Stimulated activated CD4-positive, alpha-beta T cell treated with anti-CD3 and anti-CD28 coated beads, Interleukin-2, amount 100 ng/mL, for 4 hours (primary cell): ENCODE measurements at regions not wholly inside any gene's neighbourhood (a gene's known extent, or its start where the extent isn't known, plus 50 kb on each side); places are given as distances from the start of the nearest gene placed in this dataset.

ENCODE experiments used
- DNase-seq: peaks from one replicate; pipeline ENCODE4 v3.0.0-alpha.2; 2020; ENCODE audit warnings: low read depth

- no peak for DNase-seq
Observed at GRCh38 chr21:28233536-28234220, 759.0 kb downstream of the LTN1 start.

- no peak for DNase-seq
Observed at GRCh38 chr21:28230559-28230958, 762.1 kb downstream of the LTN1 start.

DNA sequence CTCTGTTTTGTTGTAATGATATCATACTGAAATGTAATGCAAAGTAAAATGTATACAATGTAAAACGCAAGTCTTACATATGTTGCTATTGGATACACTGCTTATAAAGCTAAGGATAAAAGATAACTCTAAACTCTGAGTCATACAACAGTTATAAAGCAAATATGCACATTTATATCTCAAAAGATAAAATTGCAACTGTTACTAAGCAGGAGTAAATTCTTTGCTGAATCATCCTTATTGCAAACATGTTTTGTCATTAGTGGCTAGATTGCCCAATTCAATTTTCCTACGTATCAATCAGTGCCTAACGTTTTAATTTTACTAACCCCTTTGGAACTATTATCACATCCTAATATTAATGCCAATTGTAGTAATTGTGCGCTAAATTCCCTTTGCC lies 762.9 kb downstream of the LTN1 start:
- no peak for DNase-seq

- DNase-seq = no peak
Observed at GRCh38 chr21:28228636-28228995, 764.1 kb downstream of the LTN1 start.

DNA sequence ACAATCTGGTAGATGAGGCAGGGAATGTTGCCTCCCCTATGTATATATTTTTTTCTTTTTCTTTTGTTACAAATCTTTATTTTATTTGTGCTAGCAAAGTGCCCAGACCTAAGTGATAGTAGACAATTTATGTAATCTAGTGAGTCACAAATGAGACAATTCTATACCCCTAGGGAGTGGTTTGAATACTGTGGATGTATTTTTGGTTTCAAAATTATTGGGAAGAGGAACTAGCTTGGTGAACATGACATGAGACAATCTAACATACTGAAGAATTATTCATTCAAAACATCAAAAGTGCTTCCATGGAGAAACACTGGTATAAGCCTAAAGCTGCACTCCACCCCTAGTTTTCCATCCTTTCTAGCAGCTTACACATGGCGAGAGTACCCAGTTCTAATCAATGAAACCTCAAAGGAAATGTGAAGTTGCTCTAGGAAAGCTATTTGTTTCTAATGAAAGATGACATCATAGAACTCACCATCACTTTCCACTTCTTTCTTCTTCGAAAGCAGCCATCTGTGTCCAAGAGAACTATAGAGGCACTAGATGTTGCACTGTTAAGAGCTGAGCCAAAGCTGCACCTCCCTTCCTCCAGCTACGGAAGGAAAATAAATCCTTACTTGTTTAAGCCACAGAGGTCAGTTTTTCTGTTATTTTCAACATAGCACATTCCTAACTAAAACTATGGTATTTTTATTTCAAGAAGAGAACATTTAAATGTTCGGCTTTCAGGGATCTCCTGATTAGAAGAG lies 764.6 kb downstream of the LTN1 start:
- DNase-seq = no peak

DNA sequence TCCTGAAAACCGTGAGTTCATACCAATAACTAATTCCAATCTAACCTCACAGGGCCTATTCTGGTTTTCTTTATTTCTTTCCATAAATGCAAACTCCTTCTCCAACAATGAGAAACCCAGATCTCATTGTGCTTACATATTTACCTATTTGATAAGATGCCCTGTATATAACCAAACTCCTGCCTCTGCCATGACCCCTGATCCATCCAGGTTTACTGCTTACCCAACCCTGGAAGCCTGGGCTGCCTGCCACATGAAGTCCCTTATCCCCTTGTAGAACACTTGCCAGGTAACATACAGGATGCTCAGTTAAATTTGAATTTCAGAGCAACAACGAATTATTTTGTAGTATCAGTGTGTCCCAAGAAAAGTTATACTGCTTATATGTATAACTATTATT lies 766.1 kb downstream of the LTN1 start:
- DNase-seq = no peak

- no peak for DNase-seq
Observed at GRCh38 chr21:28224191-28224726, 768.4 kb downstream of the LTN1 start.

DNA sequence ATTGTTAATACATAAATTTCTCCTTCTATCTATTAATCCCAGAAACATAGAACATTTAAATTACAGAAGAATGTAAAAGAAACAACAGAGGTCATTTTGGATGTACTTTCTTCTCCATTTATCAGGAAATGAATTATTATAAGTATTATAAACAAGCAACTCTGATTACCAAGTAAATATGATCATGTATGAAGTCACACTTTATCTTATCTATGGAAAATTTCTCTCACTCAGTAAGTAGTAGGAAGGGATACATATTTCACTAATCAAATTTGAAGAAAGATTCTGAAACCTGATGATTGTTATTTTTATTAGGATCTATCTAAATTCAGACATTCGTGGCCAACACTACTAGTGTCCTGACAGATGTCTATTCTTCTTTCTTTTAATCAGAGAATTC lies 770.7 kb downstream of the LTN1 start:
- DNase-seq = no peak

DNA sequence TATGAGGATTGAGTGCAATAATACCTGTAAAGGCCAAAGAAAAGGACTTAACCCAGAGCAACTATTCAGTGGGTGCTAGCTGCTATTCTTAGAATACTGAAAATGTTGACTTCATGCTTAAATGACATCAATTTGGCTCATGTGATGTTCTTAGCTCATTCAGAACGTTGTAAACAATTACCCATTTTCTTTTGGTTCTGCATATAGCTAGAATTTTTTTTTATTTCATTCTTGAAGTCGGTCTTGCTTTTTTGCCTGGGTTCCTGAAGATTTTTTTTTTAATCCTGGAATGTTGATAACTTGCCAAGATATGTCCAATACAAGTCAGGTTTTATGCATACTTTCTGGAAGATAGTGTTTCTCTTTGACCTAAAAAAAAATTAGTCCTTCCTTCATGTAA lies 772.0 kb downstream of the LTN1 start:
- DNase-seq = no peak

- DNase-seq = no peak
Observed at GRCh38 chr21:28216976-28217523, 775.6 kb downstream of the LTN1 start.

DNA sequence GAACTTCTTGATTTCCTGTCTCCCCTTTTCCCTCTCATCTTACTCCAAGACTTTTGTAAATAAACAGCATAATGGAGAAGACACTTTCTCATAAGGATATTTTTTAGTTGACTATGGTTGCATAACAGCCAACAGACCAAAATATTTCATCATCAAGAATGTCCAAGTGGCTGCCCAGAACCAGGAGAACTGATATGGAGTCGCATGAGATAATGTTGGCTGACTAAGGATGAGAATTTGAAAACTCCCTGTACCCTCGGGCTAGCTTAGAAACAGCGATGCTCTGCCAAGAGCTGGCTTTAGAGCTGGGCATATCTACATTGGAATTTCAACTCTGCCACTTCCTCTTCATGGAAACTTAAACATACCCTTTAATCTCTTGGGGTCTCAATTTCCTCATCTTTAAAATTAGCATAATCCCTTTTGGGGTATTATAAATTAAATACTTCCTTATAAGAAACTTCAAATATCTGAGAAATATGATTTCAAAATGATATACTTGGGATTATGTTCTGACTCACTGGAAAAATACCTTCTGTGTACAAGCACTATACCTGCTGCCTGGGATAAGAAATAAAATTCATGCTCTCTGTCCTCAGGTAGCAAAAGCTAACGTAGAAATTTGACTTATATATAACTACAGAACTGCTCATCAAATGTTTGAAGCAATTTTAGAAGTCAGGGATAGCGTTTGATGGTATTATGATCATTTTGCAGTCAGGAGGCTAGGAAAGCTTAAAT lies 777.3 kb downstream of the LTN1 start:
- DNase-seq = no peak

DNA sequence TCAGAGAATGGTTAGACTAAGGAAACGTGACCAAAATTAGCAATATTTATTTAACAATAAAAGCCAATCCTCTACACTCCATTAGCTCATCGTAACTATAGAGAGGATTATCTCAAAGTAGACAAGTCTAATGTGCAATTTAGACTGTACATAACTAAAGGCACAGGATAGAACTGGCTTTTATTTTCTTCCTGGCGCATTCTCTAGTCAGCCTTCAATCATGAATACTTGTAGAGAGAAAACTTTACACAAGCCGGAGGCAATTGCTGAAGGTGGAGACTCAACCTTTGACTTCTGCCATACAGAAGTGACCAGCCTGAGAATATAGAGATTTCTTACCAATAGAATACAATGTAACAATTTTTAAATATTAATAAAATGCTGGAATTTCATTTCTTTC lies 777.9 kb downstream of the LTN1 start:
- no peak for DNase-seq

GRCh38 chr21:28213261-28213660 lies 779.4 kb downstream of the LTN1 start:
- no peak for DNase-seq

- DNase-seq = no peak
Observed at GRCh38 chr21:28212061-28212460, 780.6 kb downstream of the LTN1 start.

DNA sequence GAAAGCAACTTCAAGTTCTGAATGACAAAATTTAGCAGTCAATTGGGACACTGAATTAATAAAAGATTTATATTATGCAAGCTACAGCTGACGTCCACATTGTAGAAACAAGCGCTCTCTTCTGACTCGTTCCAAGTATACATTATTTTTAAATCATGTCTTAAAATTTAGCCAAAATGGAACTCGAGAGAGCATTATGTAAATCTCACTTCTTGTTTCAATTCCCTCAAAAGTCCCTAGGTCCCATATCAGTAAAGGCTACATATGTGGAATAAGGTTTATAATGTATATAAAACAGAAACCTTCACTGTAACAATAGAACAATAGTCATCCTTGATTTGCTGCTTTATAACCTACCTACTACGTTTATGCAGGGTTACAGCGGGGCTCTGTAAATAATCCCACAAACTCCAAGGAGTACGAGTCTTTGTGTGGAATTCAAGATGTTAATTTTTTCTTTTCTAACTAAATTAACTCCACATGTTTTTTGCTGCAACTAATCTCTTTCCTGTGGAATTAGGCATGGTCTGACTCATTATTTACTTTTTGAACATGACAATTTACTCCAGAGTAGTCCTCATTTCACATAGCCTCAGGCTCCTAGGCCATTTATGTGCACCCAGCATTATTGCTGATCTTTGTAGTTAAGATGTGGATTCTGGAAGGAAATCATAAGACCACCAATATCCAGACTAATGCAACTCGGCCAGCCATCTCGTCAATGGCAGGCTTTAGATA lies 785.1 kb downstream of the LTN1 start:
- no peak for DNase-seq

DNA sequence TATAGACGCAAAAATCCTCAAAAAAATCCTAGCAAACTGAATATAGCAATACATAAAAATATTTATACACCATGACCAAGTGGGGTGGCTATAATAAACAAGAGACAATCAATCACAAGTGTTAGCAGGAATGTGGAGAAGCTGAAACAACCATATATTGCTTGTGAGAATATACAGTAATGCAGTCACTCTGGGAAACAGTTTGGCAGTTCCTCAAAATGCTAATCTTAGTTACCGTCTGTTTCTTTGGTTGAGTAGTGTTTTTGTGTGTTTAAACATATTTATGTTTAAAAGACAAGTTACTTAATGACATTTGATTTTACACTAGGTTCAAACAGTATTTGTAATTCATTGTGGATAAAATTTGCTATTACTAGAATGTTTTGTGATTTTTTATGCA lies 792.0 kb downstream of the LTN1 start:
- no peak for DNase-seq

DNA sequence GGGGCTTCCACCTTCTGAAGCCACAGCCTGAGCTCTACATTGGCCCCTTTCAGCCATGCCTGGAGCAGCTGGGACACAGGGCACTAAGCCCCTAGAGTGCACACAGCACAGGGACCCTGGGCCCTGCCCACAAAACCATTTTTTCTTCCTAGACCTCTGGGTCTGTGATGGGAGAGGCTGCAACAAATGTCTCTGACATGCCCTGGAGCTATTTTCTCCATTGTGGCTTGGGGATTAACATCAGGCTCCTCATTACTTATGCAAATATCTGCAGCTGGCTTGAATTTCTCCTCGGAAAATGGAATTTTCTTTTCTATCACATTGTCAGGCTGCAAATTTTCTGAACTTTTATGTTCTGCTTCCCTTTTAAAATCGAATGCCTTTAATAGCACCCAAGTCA lies 795.7 kb downstream of the LTN1 start:
- no peak for DNase-seq

- no peak for DNase-seq
Observed at GRCh38 chr21:28193189-28193588, 799.5 kb downstream of the LTN1 start.

DNA sequence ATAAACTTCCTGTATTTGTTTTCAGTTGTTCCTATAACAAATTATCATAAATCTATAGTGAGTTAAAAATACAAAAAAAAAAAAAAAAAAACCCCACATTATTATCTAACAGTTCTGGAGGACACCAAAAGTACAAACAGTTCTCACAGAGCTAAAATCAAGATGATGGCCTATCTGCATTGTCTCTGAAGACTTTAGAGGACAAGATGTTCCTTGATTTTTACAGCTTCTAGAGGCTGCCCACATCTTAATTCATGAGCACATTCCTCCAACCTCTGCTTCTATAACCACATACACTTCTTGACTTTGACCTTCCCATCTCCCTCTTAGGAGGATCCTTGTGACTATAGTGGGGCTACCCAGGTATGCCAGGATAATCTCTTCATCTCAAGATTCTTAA lies 806.1 kb downstream of the LTN1 start:
- no peak for DNase-seq

DNA sequence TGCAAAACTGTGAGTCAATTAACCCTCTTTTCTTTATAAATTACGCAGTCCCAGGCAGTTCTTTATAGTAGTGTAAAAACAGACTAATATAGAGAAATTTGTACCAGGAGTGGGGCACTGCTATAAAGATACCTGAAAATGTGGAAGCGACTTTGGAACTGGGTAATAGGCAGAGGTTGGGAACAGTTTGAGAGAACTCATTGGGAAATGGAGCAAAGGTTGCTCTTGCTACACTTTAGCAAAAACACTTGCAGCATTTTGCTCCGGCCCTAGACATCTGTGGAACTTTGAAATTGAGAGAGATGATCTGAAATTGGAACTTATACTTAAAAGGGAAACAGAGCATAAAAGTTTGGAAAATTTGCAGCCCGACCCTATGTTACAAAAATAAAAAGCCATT lies 810.9 kb downstream of the LTN1 start:
- no peak for DNase-seq

- DNase-seq = no peak
Observed at GRCh38 chr21:28179136-28179535, 813.5 kb downstream of the LTN1 start.

GRCh38 chr21:28177124-28177523 lies 815.6 kb downstream of the LTN1 start:
- no peak for DNase-seq
